ENCODE measurements at regions not wholly inside any gene's neighbourhood (a gene's known extent, or its start where the extent isn't known, plus 50 kb on each side); places are given as distances from the start of the nearest gene placed in this dataset.

- no peak for TF ChIP-seq CTCF (optimal IDR thresholded peaks at IDR 0.05 in 1 of 3, IDR thresholded peaks at IDR 0.05 in 1 of 3, conservative IDR thresholded peaks at IDR 0.05 in 1 of 3; ENCODE audit: extremely low read depth in 1 of 3, insufficient read depth in 2 of 3, low read length in 3 of 3)
- no peak for TF ChIP-seq EZH2 (IDR thresholded peaks at IDR 0.05; ENCODE audit: low read length)
- H3K9me3 ChIP-seq (ENCODE audit: control insufficient read depth, low read depth, low read length), result no peaks in the 10 kb centered on the region
- no peak overlapping the region for H3K27ac ChIP-seq (ENCODE audit: control insufficient read depth, insufficient read depth, low read length)
- dilution Hi-C loops (cut with MboI; ENCODE audit: extremely low pct_ligation_motif_present, low sequenced_read_pairs), result no loop called here
- H3K9ac ChIP-seq (ENCODE audit: control insufficient read depth, extremely low read depth, insufficient read depth, low read length), result no peak overlapping the region
- no peak for FAIRE-seq
- H3K4me1 ChIP-seq (ENCODE audit: control insufficient read depth, extremely low read depth, insufficient read depth, low read length), result peaks cover 7% of the 10 kb centered on the region
- no peaks in the 10 kb centered on the region for H3K36me3 ChIP-seq (ENCODE audit: control insufficient read depth in 2 of 2, extremely low read depth in 1 of 2, insufficient read depth in 2 of 2, low read length in 2 of 2)
- no peaks in the 10 kb centered on the region for H3K27me3 ChIP-seq (ENCODE audit: control insufficient read depth, extremely low read depth, insufficient read depth, low read length)
- H3K4me3 ChIP-seq (ENCODE audit: control insufficient read depth in 2 of 3, extremely low read depth in 1 of 3, insufficient read depth in 2 of 3, low read depth in 1 of 3, low read length in 3 of 3), result no peak overlapping the region
- no peaks in the 10 kb centered on the region for H3K79me2 ChIP-seq (ENCODE audit: control insufficient read depth, insufficient read depth, low read length)
- no peaks in the 10 kb centered on the region for H3K9me1 ChIP-seq (ENCODE audit: control insufficient read depth, extremely low read depth, insufficient read depth, low read length)
- H4K20me1 ChIP-seq (ENCODE audit: control insufficient read depth, extremely low read depth, insufficient read depth, low read length), result no peaks in the 10 kb centered on the region
- DNase-seq (ENCODE audit: low read depth, low spot score), result no peak
- no peak overlapping the region for H2AFZ ChIP-seq (ENCODE audit: control insufficient read depth, low read length)
- H3K4me2 ChIP-seq (ENCODE audit: control insufficient read depth, extremely low read depth, insufficient read depth, low read depth, low read length), result no peak overlapping the region
Measured at GRCh38 chr7:26925768-26926167, 61.4 kb upstream of the SKAP2 start.

- dilution Hi-C loops (cut with MboI; ENCODE audit: extremely low pct_ligation_motif_present, low sequenced_read_pairs), result no loop called here
- FAIRE-seq, result no peak
Measured at GRCh38 chr7:26924149-26924767, 59.9 kb upstream of the SKAP2 start.

More at GRCh38 chr7:26924149-26924767, 59.9 kb upstream of the SKAP2 start:
- no peak for DNase-seq (ENCODE audit: low read depth, low spot score)
- Histone ChIP-seq H3K4me3 (ENCODE audit: control insufficient read depth in 2 of 3, extremely low read depth in 1 of 3, insufficient read depth in 2 of 3, low read depth in 1 of 3, low read length in 3 of 3) (no peak overlapping the region), H4K20me1 (ENCODE audit: control insufficient read depth, extremely low read depth, insufficient read depth, low read length) (no peaks in the 10 kb centered on the region), H3K4me2 (ENCODE audit: control insufficient read depth, extremely low read depth, insufficient read depth, low read depth, low read length) (no peak overlapping the region), H3K9ac (ENCODE audit: control insufficient read depth, extremely low read depth, insufficient read depth, low read length) (no peak overlapping the region), H3K4me1 (ENCODE audit: control insufficient read depth, extremely low read depth, insufficient read depth, low read length) (peaks cover 14% of the 10 kb centered on the region), H3K9me1 (ENCODE audit: control insufficient read depth, extremely low read depth, insufficient read depth, low read length) (no peaks in the 10 kb centered on the region), H3K27ac (ENCODE audit: control insufficient read depth, insufficient read depth, low read length) (no peak overlapping the region), H3K9me3 (ENCODE audit: control insufficient read depth, low read depth, low read length) (no peaks in the 10 kb centered on the region), H3K36me3 (ENCODE audit: control insufficient read depth in 2 of 2, extremely low read depth in 1 of 2, insufficient read depth in 2 of 2, low read length in 2 of 2) (no peaks in the 10 kb centered on the region), H3K79me2 (ENCODE audit: control insufficient read depth, insufficient read depth, low read length) (no peaks in the 10 kb centered on the region), H3K27me3 (ENCODE audit: control insufficient read depth, extremely low read depth, insufficient read depth, low read length) (no peaks in the 10 kb centered on the region), H2AFZ (ENCODE audit: control insufficient read depth, low read length) (no peak overlapping the region)
- TF ChIP-seq CTCF (optimal IDR thresholded peaks at IDR 0.05 in 1 of 3, IDR thresholded peaks at IDR 0.05 in 1 of 3, conservative IDR thresholded peaks at IDR 0.05 in 1 of 3; ENCODE audit: extremely low read depth in 1 of 3, insufficient read depth in 2 of 3, low read length in 3 of 3) (no peak), EZH2 (IDR thresholded peaks at IDR 0.05; ENCODE audit: low read length) (no peak)
